Loucy (cell line): ENCODE measurements at regions not wholly inside any gene's neighbourhood (a gene's known extent, or its start where the extent isn't known, plus 50 kb on each side); places are given as distances from the start of the nearest gene placed in this dataset.

Experiments
- H2AFZ ChIP-seq: fragments of 200-600 bp; sonication (generic); 2 replicates; pipeline ENCODE4 v1.6.0; 2016; ENCODE audit warnings: antibody characterized with exemption, mild to moderate bottlenecking, low read length, moderate library complexity
- H3F3A ChIP-seq: fragments of 200-600 bp; 2 replicates; pipeline ENCODE4 v1.6.0; 2016; ENCODE audit warnings: antibody characterized with exemption, low read depth, mild to moderate bottlenecking
- H3K27me3 ChIP-seq: fragments of 200-600 bp; sonication (generic); 2 replicates; pipeline ENCODE4 v1.6.1; 2014; ENCODE audit warnings: low read length, mild to moderate bottlenecking; ENCODE audit not compliant: insufficient read depth, poor library complexity, severe bottlenecking
- H3K36me3 ChIP-seq: fragments of 200-600 bp; sonication (generic); 2 replicates; pipeline ENCODE4 v1.6.1; 2016; ENCODE audit warnings: low read length; ENCODE audit not compliant: insufficient read depth
- H3K4me1 ChIP-seq: fragments of 200-600 bp; sonication (generic); 2 replicates; pipeline ENCODE4 v1.5.1; 2014; ENCODE audit warnings: low read length, mild to moderate bottlenecking; ENCODE audit not compliant: insufficient read depth, poor library complexity, severe bottlenecking
- H3K4me2 ChIP-seq: fragments of 200-600 bp; sonication (generic); 2 replicates; pipeline ENCODE4 v1.6.0; 2014; ENCODE audit warnings: antibody characterized with exemption, low read length, low read depth, mild to moderate bottlenecking; ENCODE audit not compliant: poor library complexity, severe bottlenecking
- H3K4me3 ChIP-seq: fragments of 200-600 bp; sonication (generic); 2 replicates; pipeline ENCODE4 v1.5.1; 2014; ENCODE audit warnings: low read length, mild to moderate bottlenecking, mixed read lengths; ENCODE audit not compliant: poor library complexity, severe bottlenecking
- H3K79me2 ChIP-seq: fragments of 200-600 bp; sonication (generic); 2 replicates; pipeline ENCODE4 v1.6.1; 2014; ENCODE audit warnings: low read length; ENCODE audit not compliant: insufficient read depth
- H3K9ac ChIP-seq: fragments of 200-600 bp; sonication (generic); 2 replicates; pipeline ENCODE4 v1.6.0; 2014; ENCODE audit warnings: mild to moderate bottlenecking, low read depth, low read length, moderate library complexity; ENCODE audit not compliant: poor library complexity, severe bottlenecking
- H3K9me2 ChIP-seq: fragments of 200-600 bp; sonication (generic); replicated peaks from 2 replicates; pipeline ENCODE4 v1.6.1; 2016; ENCODE audit warnings: low read depth, low read length, mixed read lengths
- H3K9me3 ChIP-seq: fragments of 200-600 bp; sonication (generic); 2 replicates; pipeline ENCODE4 v1.6.1; 2014; ENCODE audit warnings: mild to moderate bottlenecking, antibody characterized with exemption, low read length, low read depth; ENCODE audit not compliant: insufficient read depth
- H4K20me1 ChIP-seq: fragments of 200-600 bp; sonication (generic); 2 replicates; pipeline ENCODE4 v1.6.0; 2014; ENCODE audit warnings: antibody characterized with exemption, low read length, mild to moderate bottlenecking; ENCODE audit not compliant: insufficient read depth, poor library complexity, severe bottlenecking
- EZH2phosphoT487 ChIP-seq: fragments of 200-600 bp; IDR thresholded peaks from 2 replicates; pipeline ENCODE4 v1.6.1; 2018; ENCODE audit warnings: antibody characterized with exemption, mild to moderate bottlenecking, moderate library complexity, borderline replicate concordance
- TF ChIP-seq, protein P1 (sequence below): fragments of 200-600 bp; sonication (generic); conservative IDR thresholded peaks from 2 replicates; pipeline ENCODE4 v1.5.1; 2014; ENCODE audit warnings: mild to moderate bottlenecking, antibody characterized with exemption, low read length

DNA sequence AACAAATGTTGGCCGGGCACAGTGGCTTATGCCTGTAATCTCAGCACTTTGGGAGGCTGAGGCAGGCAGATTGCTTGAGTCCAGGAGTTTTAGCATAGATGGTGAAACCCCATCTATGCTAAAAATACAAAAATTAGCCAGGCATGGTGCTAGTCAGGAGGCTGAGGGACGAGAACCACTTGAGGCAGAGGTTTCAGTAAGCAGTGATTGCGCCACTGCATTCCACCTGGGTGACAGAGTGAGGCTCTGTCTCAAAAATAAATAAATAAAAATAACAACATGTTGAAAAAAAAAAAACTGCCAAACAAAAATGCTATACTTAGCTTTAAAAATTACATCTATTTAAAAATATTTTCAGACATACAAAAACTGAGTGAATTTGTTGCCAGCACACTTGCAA lies 374.2 kb upstream of the SMIM31 start:
- no peak overlapping the region for H2AFZ ChIP-seq
- no peak overlapping the region for H3K9ac ChIP-seq
- H3K36me3 ChIP-seq = no peaks in the 10 kb centered on the region
- H3K9me2 ChIP-seq = no peaks in the 10 kb centered on the region
- TF ChIP-seq, protein P1, sequence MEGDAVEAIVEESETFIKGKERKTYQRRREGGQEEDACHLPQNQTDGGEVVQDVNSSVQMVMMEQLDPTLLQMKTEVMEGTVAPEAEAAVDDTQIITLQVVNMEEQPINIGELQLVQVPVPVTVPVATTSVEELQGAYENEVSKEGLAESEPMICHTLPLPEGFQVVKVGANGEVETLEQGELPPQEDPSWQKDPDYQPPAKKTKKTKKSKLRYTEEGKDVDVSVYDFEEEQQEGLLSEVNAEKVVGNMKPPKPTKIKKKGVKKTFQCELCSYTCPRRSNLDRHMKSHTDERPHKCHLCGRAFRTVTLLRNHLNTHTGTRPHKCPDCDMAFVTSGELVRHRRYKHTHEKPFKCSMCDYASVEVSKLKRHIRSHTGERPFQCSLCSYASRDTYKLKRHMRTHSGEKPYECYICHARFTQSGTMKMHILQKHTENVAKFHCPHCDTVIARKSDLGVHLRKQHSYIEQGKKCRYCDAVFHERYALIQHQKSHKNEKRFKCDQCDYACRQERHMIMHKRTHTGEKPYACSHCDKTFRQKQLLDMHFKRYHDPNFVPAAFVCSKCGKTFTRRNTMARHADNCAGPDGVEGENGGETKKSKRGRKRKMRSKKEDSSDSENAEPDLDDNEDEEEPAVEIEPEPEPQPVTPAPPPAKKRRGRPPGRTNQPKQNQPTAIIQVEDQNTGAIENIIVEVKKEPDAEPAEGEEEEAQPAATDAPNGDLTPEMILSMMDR = no peak
- TF ChIP-seq EZH2phosphoT487 = no peak
- no peaks in the 10 kb centered on the region for H4K20me1 ChIP-seq
- H3K4me1 ChIP-seq = no peaks in the 10 kb centered on the region
- H3K4me3 ChIP-seq = no peak overlapping the region
- H3K27me3 ChIP-seq = no peaks in the 10 kb centered on the region
- H3K9me3 ChIP-seq = no peaks in the 10 kb centered on the region
- no peaks in the 10 kb centered on the region for H3K79me2 ChIP-seq
- no peaks in the 10 kb centered on the region for H3F3A ChIP-seq
- no peak overlapping the region for H3K4me2 ChIP-seq

DNA sequence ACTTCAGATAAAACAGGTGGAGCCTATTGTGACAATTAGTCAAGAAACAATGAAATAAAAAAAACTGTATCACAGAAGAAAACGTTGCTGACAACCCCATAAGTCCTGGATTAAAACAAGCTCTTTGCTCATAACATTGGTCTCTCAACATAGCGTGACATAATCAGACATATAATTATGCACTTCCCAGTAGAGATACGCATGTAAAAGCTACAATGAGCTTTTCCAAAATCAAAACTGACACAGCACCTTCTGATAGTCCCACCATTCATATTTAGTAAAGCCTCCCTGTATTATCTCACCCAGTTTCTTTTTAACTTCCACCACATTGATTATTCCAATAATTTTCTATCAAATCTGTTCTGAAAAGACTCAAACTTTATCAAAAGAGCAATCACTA lies 372.1 kb upstream of the SMIM31 start:
- no peak overlapping the region for H2AFZ ChIP-seq
- no peak for TF ChIP-seq EZH2phosphoT487
- TF ChIP-seq, protein P1 = no peak
- H3K79me2 ChIP-seq = no peaks in the 10 kb centered on the region
- H3K9ac ChIP-seq = no peak overlapping the region
- no peak overlapping the region for H3K4me3 ChIP-seq
- no peaks in the 10 kb centered on the region for H3F3A ChIP-seq
- no peaks in the 10 kb centered on the region for H3K4me1 ChIP-seq
- H4K20me1 ChIP-seq = no peaks in the 10 kb centered on the region
- H3K27me3 ChIP-seq = no peaks in the 10 kb centered on the region
- no peak overlapping the region for H3K4me2 ChIP-seq
- no peaks in the 10 kb centered on the region for H3K9me2 ChIP-seq
- H3K9me3 ChIP-seq = no peaks in the 10 kb centered on the region
- H3K36me3 ChIP-seq = no peaks in the 10 kb centered on the region

DNA sequence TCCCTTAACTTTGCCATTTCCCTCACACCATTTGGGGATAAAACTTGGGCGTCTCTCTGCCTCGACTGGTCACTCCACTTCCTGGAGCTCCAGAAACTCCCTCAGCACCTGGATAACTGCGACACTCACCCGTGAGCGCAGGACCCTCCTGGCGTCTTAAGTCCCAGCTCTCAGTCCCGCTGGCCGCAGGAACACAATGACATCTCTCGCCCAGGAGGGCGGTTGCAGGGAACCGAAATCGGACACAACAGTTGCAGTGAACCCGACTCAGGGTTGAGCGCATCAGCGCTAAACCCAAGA lies 370.9 kb upstream of the SMIM31 start:
- Histone ChIP-seq H3F3A (no peaks in the 10 kb centered on the region), H3K9me3 (no peaks in the 10 kb centered on the region), H3K4me1 (no peaks in the 10 kb centered on the region), H3K4me3 (no peak overlapping the region), H3K4me2 (no peak overlapping the region), H3K27me3 (no peaks in the 10 kb centered on the region), H3K9me2 (no peaks in the 10 kb centered on the region), H2AFZ (no peak overlapping the region), H4K20me1 (no peaks in the 10 kb centered on the region), H3K9ac (no peak overlapping the region), H3K36me3 (no peaks in the 10 kb centered on the region), H3K79me2 (no peaks in the 10 kb centered on the region)
- no peak for TF ChIP-seq EZH2phosphoT487
- TF ChIP-seq, protein P1 = no peak
